ENCODE measurements at regions not wholly inside any gene's neighbourhood (a gene's known extent, or its start where the extent isn't known, plus 50 kb on each side); places are given as distances from the start of the nearest gene placed in this dataset.

GRCh38 chr20:4490606-4491280 is 195.5 kb upstream of the PRNP start:
- no peak overlapping the region for H3K4me3 ChIP-seq (ENCODE audit: low read depth, low read length)
- TF ChIP-seq, protein P1, sequence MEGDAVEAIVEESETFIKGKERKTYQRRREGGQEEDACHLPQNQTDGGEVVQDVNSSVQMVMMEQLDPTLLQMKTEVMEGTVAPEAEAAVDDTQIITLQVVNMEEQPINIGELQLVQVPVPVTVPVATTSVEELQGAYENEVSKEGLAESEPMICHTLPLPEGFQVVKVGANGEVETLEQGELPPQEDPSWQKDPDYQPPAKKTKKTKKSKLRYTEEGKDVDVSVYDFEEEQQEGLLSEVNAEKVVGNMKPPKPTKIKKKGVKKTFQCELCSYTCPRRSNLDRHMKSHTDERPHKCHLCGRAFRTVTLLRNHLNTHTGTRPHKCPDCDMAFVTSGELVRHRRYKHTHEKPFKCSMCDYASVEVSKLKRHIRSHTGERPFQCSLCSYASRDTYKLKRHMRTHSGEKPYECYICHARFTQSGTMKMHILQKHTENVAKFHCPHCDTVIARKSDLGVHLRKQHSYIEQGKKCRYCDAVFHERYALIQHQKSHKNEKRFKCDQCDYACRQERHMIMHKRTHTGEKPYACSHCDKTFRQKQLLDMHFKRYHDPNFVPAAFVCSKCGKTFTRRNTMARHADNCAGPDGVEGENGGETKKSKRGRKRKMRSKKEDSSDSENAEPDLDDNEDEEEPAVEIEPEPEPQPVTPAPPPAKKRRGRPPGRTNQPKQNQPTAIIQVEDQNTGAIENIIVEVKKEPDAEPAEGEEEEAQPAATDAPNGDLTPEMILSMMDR (IDR thresholded peaks at IDR 0.05; ENCODE audit: borderline replicate concordance, insufficient read depth, low read depth, low read length), result no peak

- TF ChIP-seq, protein P1 (IDR thresholded peaks at IDR 0.05; ENCODE audit: borderline replicate concordance, insufficient read depth, low read depth, low read length), result no peak
These were observed 196.2 kb upstream of the PRNP start for GRCh38 chr20:4490045-4490444.

DNA sequence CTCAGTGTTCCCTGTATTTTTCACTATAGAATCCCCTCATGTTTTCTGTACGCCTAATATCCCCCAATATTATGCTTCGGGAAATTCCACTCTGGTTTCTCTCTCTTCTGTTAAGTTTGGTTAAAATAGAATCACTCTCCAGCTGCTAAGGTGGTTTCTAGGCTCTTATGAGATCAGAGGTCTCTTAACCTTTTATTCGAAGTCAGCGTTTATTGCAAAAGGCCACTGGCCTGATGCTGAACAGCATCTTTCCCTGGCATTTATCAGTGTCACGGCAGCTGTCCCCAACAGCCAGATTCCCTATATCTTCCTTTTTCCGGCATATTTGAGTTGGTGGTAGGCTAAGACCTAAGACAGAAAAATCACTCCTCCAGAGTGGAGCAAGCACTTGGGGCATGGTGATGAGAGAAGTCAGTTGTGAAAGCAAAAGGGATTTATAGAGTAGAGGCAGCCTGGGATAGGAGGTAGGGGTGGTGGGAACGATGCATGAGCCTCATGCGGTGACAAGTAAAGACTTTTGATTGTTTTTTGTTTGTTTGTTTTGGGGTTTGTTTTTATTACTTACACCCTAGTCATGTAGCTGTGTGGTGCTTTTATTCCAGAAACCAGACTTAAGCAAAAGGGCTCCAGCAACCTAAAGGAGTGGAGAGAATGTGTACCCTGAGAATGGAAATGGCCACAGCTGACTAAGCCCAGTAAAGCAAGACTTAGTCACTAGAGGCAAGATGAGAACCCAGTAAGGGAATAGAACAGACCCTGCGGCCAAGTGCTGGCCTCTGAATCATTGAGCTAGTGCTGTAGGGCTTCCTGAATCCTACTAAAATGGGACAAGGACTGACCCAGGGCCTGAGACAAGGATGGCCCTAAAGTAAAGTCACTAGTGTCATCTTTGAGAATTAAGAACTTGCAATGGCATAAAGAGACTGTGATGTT is 197.6 kb upstream of the PRNP start:
- TF ChIP-seq, protein P1 (IDR thresholded peaks at IDR 0.05; ENCODE audit: borderline replicate concordance, insufficient read depth, low read depth, low read length), result no peak
- no peak overlapping the region for H3K4me3 ChIP-seq (ENCODE audit: low read depth, low read length)

More at GRCh38 chr20:4490045-4490444, 196.2 kb upstream of the PRNP start:
- no peak overlapping the region for H3K4me3 ChIP-seq (ENCODE audit: low read depth, low read length)

- no peak overlapping the region for H3K4me3 ChIP-seq (ENCODE audit: low read depth, low read length)
- TF ChIP-seq, protein P1 (IDR thresholded peaks at IDR 0.05; ENCODE audit: borderline replicate concordance, insufficient read depth, low read depth, low read length), result no peak
These were observed 201.8 kb upstream of the PRNP start for GRCh38 chr20:4484379-4484997.

DNA sequence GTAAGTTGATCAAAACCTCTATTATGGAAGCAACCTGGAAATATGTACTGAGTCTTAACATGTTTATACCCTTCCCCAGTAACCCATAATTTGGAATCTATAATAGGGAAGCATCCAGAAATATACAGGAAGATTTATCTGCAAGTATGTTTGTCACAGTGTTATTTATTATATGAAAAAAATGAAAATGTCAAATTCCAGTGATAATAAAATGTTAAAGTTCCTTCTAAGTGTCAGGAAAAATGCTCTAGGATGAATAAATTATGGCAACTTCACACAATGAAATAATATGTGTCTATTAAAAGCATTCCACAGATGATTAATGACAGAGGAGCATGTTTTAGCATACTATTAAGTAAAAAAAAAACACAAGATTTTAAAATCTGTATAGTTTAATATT is 202.3 kb upstream of the PRNP start:
- TF ChIP-seq, protein P1 (IDR thresholded peaks at IDR 0.05; ENCODE audit: borderline replicate concordance, insufficient read depth, low read depth, low read length), result no peak
- H3K4me3 ChIP-seq (ENCODE audit: low read depth, low read length), result no peak overlapping the region

DNA sequence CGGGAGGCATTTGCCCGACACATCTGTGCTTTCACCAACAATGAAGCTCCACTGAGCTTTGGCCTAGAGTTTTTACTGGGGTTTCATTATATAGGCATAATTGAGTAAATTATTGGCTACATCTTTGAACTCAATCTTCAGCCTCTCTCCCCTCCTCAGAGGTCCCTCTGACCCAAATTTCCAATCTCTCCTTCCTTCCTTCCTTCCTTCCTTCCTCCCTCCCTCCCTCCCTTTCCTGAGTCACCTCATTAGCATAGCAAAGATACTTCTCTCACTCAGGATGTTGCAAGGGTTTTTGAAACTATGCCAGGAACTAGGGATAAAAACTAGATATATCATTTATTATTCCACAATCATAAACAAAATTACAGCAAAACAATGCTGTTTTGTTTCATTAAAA is 202.8 kb upstream of the PRNP start:
- no peak overlapping the region for H3K4me3 ChIP-seq (ENCODE audit: low read depth, low read length)
- TF ChIP-seq, protein P1 (IDR thresholded peaks at IDR 0.05; ENCODE audit: borderline replicate concordance, insufficient read depth, low read depth, low read length), result no peak
